HG03469 (cell line): ENCODE measurements at regions not wholly inside any gene's neighbourhood (a gene's known extent, or its start where the extent isn't known, plus 50 kb on each side); places are given as distances from the start of the nearest gene placed in this dataset.

Experiments used
- ATAC-seq: cut with Tn5 transposase; IDR thresholded peaks from one replicate; pipeline ENCODE4 v1.9.1; 2021; ENCODE audit warnings: mild to moderate bottlenecking, moderate library complexity, moderate number of reproducible peaks; ENCODE audit not compliant: unreplicated experiment

DNA sequence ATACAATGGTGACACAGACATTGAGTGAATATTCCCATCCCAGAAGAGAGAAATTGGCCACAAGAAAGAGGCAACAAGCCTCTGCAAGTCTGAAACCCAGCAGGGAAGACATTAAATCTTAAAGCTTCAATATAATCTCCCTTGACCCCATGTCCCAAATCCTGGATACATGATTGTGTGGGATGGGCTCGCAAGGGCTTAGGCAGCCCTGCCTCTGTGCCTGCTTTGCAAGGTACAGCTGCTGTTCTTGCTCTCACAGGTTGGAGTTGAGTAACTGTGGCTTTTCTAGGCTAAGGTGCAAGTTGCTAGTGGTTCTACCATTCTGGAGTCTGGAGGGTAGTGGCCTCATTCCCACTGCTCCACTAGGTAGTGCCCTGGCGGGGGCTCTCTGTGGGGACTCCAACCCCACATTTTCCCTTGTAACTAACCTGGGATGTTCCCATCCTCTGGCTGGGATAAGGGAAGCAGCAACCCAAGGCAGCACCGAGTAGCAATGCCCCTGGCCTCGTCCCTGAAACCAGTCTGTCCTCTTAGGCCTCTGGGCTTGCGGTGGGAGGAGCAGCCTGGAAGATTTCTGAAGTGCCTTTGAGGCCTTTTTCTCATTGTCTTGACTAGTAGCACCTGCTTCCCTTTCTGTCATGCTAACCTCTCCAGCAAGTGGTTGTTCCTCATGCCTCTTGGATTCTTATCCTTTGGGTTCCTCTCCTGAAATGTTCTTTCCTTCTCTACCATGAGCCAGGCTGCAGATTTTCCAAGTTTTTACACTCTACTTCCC lies 90.0 kb downstream of the FAM174B start:
- no peak for ATAC-seq

- ATAC-seq = no peak
Measured at GRCh38 chr15:92561754-92562153, 93.8 kb downstream of the FAM174B start.

DNA sequence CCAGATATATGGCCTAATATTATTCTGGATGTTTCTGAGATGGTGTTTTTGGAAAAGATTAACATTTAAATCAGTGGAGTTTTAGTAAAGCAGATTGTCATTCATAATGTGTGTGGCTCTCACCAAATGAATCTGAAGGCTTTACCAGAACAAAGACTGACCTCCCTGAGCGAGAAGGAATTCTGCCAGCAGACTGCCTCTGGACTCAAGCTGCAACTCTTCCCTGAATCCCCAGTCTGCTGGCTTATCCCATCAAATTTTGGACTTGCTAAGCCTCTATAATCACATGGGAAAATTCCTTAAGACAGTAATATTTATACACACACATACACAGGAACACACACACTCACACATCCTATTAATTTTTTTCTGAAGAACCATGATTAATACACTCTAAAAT lies 102.3 kb downstream of the FAM174B start:
- ATAC-seq = no peak

DNA sequence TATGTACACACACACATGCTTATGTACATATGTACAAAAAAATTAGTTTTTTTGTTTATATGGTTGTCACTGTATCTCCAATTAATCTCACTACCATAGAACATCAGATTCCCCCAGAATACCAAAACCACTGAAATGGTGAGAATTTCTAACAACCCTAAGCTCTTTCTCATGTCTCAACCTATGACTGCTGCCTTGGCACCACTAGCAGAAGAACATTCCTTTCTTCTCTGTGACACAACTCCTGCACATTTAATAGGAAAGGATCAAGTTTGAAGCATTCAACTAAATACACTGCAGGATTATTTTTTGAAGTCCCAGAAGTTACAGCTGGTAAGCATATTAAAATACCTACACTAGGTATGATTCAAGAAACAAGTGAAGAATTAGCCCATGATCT lies 109.6 kb downstream of the FAM174B start:
- ATAC-seq = no peak

GRCh38 chr15:92541291-92542200 lies 114.0 kb downstream of the FAM174B start:
- ATAC-seq = no peak

- ATAC-seq = no peak
Measured at GRCh38 chr15:92538115-92538514, 117.5 kb downstream of the FAM174B start.

GRCh38 chr15:92533298-92533697 lies 122.3 kb downstream of the FAM174B start:
- ATAC-seq = no peak

- no peak for ATAC-seq
Measured at GRCh38 chr15:92531406-92531805, 124.2 kb downstream of the FAM174B start.

- no peak for ATAC-seq
Measured at GRCh38 chr15:92528736-92529135, 126.8 kb downstream of the FAM174B start.

DNA sequence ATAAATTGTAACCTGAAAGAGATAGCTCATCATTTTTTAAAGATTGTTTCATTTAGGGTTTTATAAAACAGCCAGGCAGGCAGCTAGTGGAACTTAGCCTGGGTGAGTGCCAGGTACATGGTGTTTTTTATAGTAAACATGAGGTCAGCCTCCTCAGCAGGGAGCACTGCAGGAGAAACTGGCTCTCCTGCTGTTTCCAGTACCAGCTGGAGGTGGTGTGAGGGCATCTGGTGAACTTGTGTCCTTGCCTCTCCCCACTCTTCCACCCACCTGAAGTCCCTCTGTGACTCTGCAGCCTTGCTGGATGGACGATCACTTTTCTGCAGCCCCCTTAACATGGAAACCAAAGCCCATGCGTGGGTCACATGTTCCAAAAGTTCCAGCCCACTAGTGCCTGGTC lies 128.4 kb downstream of the FAM174B start:
- no peak for ATAC-seq

- no peak for ATAC-seq
Measured at GRCh38 chr15:92525758-92526245, 129.8 kb downstream of the FAM174B start.

DNA sequence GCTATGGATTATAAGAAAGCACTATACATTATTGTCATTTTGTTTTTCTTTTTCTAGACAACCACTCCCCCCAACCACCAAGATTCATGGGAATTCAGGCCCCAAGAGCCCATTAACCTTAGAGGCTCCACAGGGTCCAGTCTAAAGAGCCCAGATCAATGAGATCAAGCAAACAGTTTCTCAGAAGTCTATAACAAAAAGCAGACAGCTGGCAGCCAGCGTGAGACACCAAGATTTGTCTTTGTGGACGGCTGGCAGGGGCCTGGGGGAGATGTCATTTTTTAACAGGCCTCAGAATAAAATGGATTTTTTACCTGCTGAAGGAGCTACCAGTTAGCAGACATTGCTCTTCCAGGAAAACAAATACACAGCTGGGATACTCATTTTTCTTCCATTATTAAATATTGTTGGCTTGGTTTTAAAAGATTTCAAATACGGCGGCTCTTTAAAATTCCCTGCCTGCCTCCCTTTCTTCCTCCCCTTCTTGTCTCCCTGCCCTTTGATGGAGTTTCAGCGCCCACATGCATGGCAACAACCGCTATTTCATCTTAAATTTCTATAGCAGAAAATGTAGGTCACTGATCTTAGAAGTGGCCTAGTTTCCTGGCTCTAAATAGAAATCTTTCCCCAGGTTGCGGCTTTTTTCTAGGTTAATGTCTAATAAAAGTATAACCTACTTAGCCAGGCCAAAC lies 130.6 kb downstream of the FAM174B start:
- no peak for ATAC-seq

- ATAC-seq = no peak
Measured at GRCh38 chr15:92524161-92524560, 130.5 kb downstream of the ST8SIA2 start.

DNA sequence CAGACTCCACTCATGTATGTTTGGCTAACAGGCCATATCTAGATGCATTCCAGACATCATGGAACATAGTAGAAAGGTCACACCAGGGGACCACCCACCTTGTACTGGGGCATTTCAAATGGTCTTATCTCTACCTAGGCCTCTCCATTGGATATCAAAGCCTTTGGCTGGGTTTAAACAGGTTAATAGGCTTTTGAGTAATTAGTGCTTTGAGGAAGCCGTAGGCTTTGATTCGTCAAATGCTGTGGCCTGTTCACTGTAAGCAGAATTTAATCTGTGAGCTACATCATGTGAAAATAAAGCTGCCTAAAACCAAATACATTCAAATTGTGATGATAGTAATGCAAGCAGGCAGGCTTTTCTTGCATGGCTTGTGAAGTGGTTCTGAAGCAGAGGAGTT lies 129.5 kb downstream of the ST8SIA2 start:
- no peak for ATAC-seq

DNA sequence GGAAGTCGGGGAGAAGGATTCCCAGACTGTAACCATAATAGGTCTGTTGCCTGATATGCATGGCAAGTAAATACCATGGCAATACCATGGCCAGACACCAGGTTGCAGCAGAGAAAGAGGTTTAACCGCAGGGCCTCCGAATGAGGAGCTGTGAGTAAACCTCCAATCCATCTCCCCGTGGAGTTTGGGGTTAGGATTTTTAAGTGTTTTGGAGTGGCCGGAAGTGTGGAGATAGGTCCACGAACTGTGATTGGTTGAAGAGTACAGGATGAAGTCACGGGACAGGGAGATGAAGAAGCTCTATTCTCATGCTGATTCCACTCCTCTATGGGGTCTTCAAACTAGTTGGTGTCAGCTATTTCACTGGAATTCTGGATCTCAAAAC lies 127.9 kb downstream of the ST8SIA2 start:
- peak; percentile 94 for ATAC-seq

- ATAC-seq = no peak
Measured at GRCh38 chr15:92520914-92521623, 127.4 kb downstream of the ST8SIA2 start.

- no peak for ATAC-seq
Measured at GRCh38 chr15:92519709-92520108, 126.0 kb downstream of the ST8SIA2 start.
